ENCODE measurements at regions not wholly inside any gene's neighbourhood (a gene's known extent, or its start where the extent isn't known, plus 50 kb on each side); places are given as distances from the start of the nearest gene placed in this dataset.

GRCh38 chr13:73737214-73737613 is 397.0 kb downstream of the KLF12 start:
- TF ChIP-seq CTCF (conservative IDR thresholded peaks at IDR 0.05; ENCODE audit: low read length) (no peak), EZH2phosphoT487 (IDR thresholded peaks at IDR 0.05; ENCODE audit: borderline replicate concordance, low read depth, low read length) (no peak)
